ENCODE measurements at regions not wholly inside any gene's neighbourhood (a gene's known extent, or its start where the extent isn't known, plus 50 kb on each side); places are given as distances from the start of the nearest gene placed in this dataset.

- Histone ChIP-seq H3K4me3 (replicated peaks in 1 of 3; ENCODE audit: insufficient read depth in 1 of 3, low read depth in 1 of 3, low read length in 3 of 3) (no peak overlapping the region), H3K4me1 (ENCODE audit: control insufficient read depth, extremely low read depth, insufficient read depth, low read length) (no peaks in the 10 kb centered on the region), H3K4me2 (ENCODE audit: insufficient read depth, low read length) (no peak overlapping the region), H4K20me1 (replicated peaks; ENCODE audit: control insufficient read depth, extremely low read depth, insufficient read depth, low read length) (no peaks in the 10 kb centered on the region), H3K27me3 (ENCODE audit: control insufficient read depth in 2 of 2, insufficient read depth in 2 of 2, low read length in 2 of 2) (no peaks in the 10 kb centered on the region), H3K79me2 (ENCODE audit: control insufficient read depth, insufficient read depth, low read length) (no peaks in the 10 kb centered on the region), H3K9ac (replicated peaks; ENCODE audit: extremely low read depth, insufficient read depth, low read length) (no peak overlapping the region), H2AFZ (ENCODE audit: low read depth, low read length) (no peak overlapping the region), H3K9me3 (replicated peaks; ENCODE audit: control insufficient read depth, insufficient read depth, low read length) (no peaks in the 10 kb centered on the region), H3K27ac (ENCODE audit: insufficient read depth, low read depth, low read length) (no peak overlapping the region), H3K36me3 (ENCODE audit: control insufficient read depth in 2 of 2, extremely low read depth in 1 of 2, insufficient read depth in 2 of 2, low read length in 2 of 2) (no peaks in the 10 kb centered on the region), H3K9me1 (replicated peaks; ENCODE audit: control insufficient read depth, extremely low read depth, insufficient read depth, low read length) (no peaks in the 10 kb centered on the region)
- dilution Hi-C loops (cut with MboI; ENCODE audit: extremely low pct_ligation_motif_present, low sequenced_read_pairs) (loop anchor here (25.0 kb wide), 1 partner anchor 162 kb away; no protein-coding TSS in a partner anchor), intact Hi-C loops (cut with micrococcal nuclease) (loop anchor here (5.0 kb wide), 2 partner anchors 208 to 473 kb away; no protein-coding TSS in a partner anchor)
- POLR2A ChIA-PET: no interaction called here
- CTCF ChIA-PET: interaction anchor here (1.4 kb wide), 1 partner anchor 14 kb away, joined by 4 read pairs; no protein-coding TSS in a partner anchor
- FAIRE-seq (no peak), DNase-seq (ENCODE audit: low read depth, low spot score) (no peak)
- no TSS peak for BruUV-seq (replicated peaks)
- TF ChIP-seq EZH2 (IDR thresholded peaks at IDR 0.05; ENCODE audit: borderline replicate concordance, low read depth, low read length, severe bottlenecking): no peak
- TF ChIP-seq JUN (IDR thresholded peaks at IDR 0.05; ENCODE audit: borderline replicate concordance, insufficient read depth, insufficient read length, low read depth): no peak
These were observed 119.9 kb upstream of the COL1A2 start for GRCh38 chr7:94274828-94275227.

DNA sequence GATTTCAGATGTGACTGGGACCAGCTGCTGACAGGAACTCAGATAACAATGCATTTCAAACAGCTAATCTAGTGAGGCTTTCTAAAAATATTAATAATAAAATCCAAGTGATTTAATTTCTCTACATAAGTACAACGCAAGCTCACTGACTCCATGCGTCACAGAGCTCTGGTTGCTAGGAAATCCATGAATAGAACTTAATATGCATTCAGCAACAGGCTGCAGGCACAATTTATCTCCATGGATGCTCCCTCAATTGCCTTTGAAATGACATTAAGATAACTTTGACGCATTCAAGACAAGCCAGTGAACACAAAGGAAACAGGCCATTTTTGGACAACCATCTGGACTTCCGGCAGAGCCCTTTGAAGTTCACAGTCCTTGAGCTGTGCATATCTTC lies 118.7 kb upstream of the COL1A2 start:
- no TSS peak for BruUV-seq (replicated peaks)
- TF ChIP-seq, protein P1, sequence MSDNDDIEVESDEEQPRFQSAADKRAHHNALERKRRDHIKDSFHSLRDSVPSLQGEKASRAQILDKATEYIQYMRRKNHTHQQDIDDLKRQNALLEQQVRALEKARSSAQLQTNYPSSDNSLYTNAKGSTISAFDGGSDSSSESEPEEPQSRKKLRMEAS (IDR thresholded peaks at IDR 0.05; ENCODE audit: insufficient read depth, insufficient read length): no peak
- TF ChIP-seq POLR2A (IDR thresholded peaks at IDR 0.05; ENCODE audit: low read depth, low read length): no peak
- TF ChIP-seq EZH2 (IDR thresholded peaks at IDR 0.05; ENCODE audit: borderline replicate concordance, low read depth, low read length, severe bottlenecking): no peak
- TF ChIP-seq FOS (IDR thresholded peaks at IDR 0.05; ENCODE audit: borderline replicate concordance, insufficient read depth, low read length): no peak
- no peak for TF ChIP-seq MYC (IDR thresholded peaks at IDR 0.05; ENCODE audit: low read depth, low read length)
- TF ChIP-seq GATA2 (IDR thresholded peaks at IDR 0.05; ENCODE audit: insufficient read depth, insufficient read length, low read depth, low read length): no peak
- TF ChIP-seq, protein P2, sequence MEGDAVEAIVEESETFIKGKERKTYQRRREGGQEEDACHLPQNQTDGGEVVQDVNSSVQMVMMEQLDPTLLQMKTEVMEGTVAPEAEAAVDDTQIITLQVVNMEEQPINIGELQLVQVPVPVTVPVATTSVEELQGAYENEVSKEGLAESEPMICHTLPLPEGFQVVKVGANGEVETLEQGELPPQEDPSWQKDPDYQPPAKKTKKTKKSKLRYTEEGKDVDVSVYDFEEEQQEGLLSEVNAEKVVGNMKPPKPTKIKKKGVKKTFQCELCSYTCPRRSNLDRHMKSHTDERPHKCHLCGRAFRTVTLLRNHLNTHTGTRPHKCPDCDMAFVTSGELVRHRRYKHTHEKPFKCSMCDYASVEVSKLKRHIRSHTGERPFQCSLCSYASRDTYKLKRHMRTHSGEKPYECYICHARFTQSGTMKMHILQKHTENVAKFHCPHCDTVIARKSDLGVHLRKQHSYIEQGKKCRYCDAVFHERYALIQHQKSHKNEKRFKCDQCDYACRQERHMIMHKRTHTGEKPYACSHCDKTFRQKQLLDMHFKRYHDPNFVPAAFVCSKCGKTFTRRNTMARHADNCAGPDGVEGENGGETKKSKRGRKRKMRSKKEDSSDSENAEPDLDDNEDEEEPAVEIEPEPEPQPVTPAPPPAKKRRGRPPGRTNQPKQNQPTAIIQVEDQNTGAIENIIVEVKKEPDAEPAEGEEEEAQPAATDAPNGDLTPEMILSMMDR (IDR thresholded peaks at IDR 0.05; ENCODE audit: extremely low read depth in 1 of 2, insufficient read depth in 1 of 2, low read depth in 1 of 2, low read length in 2 of 2): no peak
- no peak for TF ChIP-seq POLR2AphosphoS5 (IDR thresholded peaks at IDR 0.05; ENCODE audit: insufficient read depth, low read depth, low read length)
- TF ChIP-seq JUN (IDR thresholded peaks at IDR 0.05; ENCODE audit: borderline replicate concordance, insufficient read depth, insufficient read length, low read depth): no peak

More for the DNA sequence above, 118.7 kb upstream of the COL1A2 start:
- Histone ChIP-seq H3K27me3 (ENCODE audit: control insufficient read depth in 2 of 2, insufficient read depth in 2 of 2, low read length in 2 of 2) (no peaks in the 10 kb centered on the region), H3K4me3 (replicated peaks in 1 of 3; ENCODE audit: insufficient read depth in 1 of 3, low read depth in 1 of 3, low read length in 3 of 3) (no peak overlapping the region), H3K9ac (replicated peaks; ENCODE audit: extremely low read depth, insufficient read depth, low read length) (no peak overlapping the region), H3K9me1 (replicated peaks; ENCODE audit: control insufficient read depth, extremely low read depth, insufficient read depth, low read length) (no peaks in the 10 kb centered on the region), H3K79me2 (ENCODE audit: control insufficient read depth, insufficient read depth, low read length) (no peaks in the 10 kb centered on the region), H3K27ac (ENCODE audit: insufficient read depth, low read depth, low read length) (no peak overlapping the region), H3K4me1 (ENCODE audit: control insufficient read depth, extremely low read depth, insufficient read depth, low read length) (no peaks in the 10 kb centered on the region), H3K36me3 (ENCODE audit: control insufficient read depth in 2 of 2, extremely low read depth in 1 of 2, insufficient read depth in 2 of 2, low read length in 2 of 2) (no peaks in the 10 kb centered on the region), H2AFZ (ENCODE audit: low read depth, low read length) (no peak overlapping the region), H3K9me3 (replicated peaks; ENCODE audit: control insufficient read depth, insufficient read depth, low read length) (no peaks in the 10 kb centered on the region), H4K20me1 (replicated peaks; ENCODE audit: control insufficient read depth, extremely low read depth, insufficient read depth, low read length) (no peaks in the 10 kb centered on the region), H3K4me2 (ENCODE audit: insufficient read depth, low read length) (no peak overlapping the region)
- no peak for DNase-seq (ENCODE audit: low read depth, low spot score)
- dilution Hi-C loops (cut with MboI; ENCODE audit: extremely low pct_ligation_motif_present, low sequenced_read_pairs): loop anchor here (25.0 kb wide), 1 partner anchor 161 kb away; no protein-coding TSS in a partner anchor
- intact Hi-C loops (cut with micrococcal nuclease): loop anchor here (1.0 to 5.0 kb wide), 4 partner anchors 188 to 474 kb away; no protein-coding TSS in a partner anchor
- POLR2A ChIA-PET: no interaction called here
- CTCF ChIA-PET: interaction anchor here (0.8 to 1.5 kb wide), 13 partner anchors 13 to 833 kb away, joined by 3 to 6 read pairs (median 3); partner anchors contain the start of gene COL1A2
- FAIRE-seq: no peak
